Heart left ventricle (tissue), 16 donors: ENCODE measurements at regions not wholly inside any gene's neighbourhood (a gene's known extent, or its start where the extent isn't known, plus 50 kb on each side); places are given as distances from the start of the nearest gene placed in this dataset.

Experiments
- ATAC-seq, 4 donors: fragments of 200-7000 bp; cut with Tn5 transposase; one replicate each; pipeline ENCODE4 v1.9.1; 2020 to 2022; ENCODE audit warnings: moderate library complexity in 4 of 4, mild to moderate bottlenecking in 3 of 4, moderate number of reproducible peaks in 1 of 4
- DNase-seq, 5 donors: peaks; one replicate each; pipeline ENCODE4 v3.0.0-alpha.2; 2020
- H3K27ac ChIP-seq, 12 donors: fragments of 200-600 bp; sonication (generic) in 4 of 12; one replicate each; pipeline versions ENCODE4 v1.5.0 to v1.8.0; 2016 to 2022; ENCODE audit warnings: mild to moderate bottlenecking in 2 of 12
- H3K27me3 ChIP-seq, 9 donors: fragments of 200-600 bp; sonication (generic) in 2 of 9; one replicate each; pipeline versions ENCODE4 v1.5.1 to v1.8.0; 2016 to 2022; ENCODE audit warnings: mild to moderate bottlenecking in 3 of 9
- H3K36me3 ChIP-seq, 9 donors: fragments of 200-600 bp; sonication (generic) in 2 of 9; one replicate each; pipeline versions ENCODE4 v1.5.0 to v1.8.0; 2018 to 2022; ENCODE audit warnings: mild to moderate bottlenecking in 2 of 9
- H3K4me1 ChIP-seq, 12 donors: fragments of 200-600 bp; sonication (generic) in 4 of 12; one replicate each; pipeline versions ENCODE4 v1.5.0 to v1.8.0; 2016 to 2022; ENCODE audit warnings: mild to moderate bottlenecking in 3 of 12
- H3K4me3 ChIP-seq, 12 donors: fragments of 200-600 bp; sonication (generic) in 4 of 12; one replicate each; pipeline versions ENCODE4 v1.5.0 to v1.8.0; 2017 to 2022; ENCODE audit warnings: mild to moderate bottlenecking in 9 of 12, moderate library complexity in 4 of 12
- H3K9me3 ChIP-seq, 12 donors: fragments of 200-600 bp; sonication (generic) in 4 of 12; one replicate each; pipeline versions ENCODE4 v1.5.0 to v1.8.0; 2016 to 2022; ENCODE audit warnings: mild to moderate bottlenecking in 1 of 12
- POLR2A ChIP-seq, 2 donors: fragments of 450-650 bp; IDR thresholded peaks; one replicate each; pipeline ENCODE4 v1.6.1; 2017; ENCODE audit warnings: antibody characterized with exemption in 2 of 2, mild to moderate bottlenecking in 2 of 2, moderate library complexity in 2 of 2
- WGBS, 4 donors: extraction: QIAGEN DNeasy Blood & Tissue Kit in 2 of 4; methylation state at CpG; one replicate each; pipeline versions ENCODE4 v1.1.5 to v1.1.7; 2013 to 2018; 5-methylcytosine and 5-hydroxymethylcytosine counted together
- intact Hi-C, 10 donors: fragments of 100-400 bp; cut with DNase I; formaldehyde crosslinking; loops; one replicate each; pipeline versions ENCODE4 v1.11.1 to v1.14.2; 2022
- TF ChIP-seq, protein P1 (sequence below), 12 donors: fragments of 200-600 bp; sonication (generic) in 4 of 12; IDR thresholded peaks; one replicate each; pipeline versions ENCODE4 v1.5.0 to v1.8.0; 2018 to 2022; ENCODE audit warnings: antibody characterized with exemption in 12 of 12, mild to moderate bottlenecking in 5 of 12
- donor health status: ischemic (EF 13 %, LVEDD 7.1; RV severe dilation, severe dysfunction).
- donor health status: healthy with polysubstance abuse.
- donor health status: DM: no; HTN: yes; CAD: no.
- donor health status: DM: no; HTN: no; CAD: no.
- donor health status: ischemic (EF 25% LVEDD 6.9; RV normal size, moderate dysfunction).
- donor health status: ischemic (EF 25% LVEDD 5.7; RV mildly dilated, moderate dysfunction).
- donor health status: healthy.
- donor health status: DM: yes; HTN: yes; CAD: no.
- donor health status: ischemic (EF 35%, LVEDD 5.7; RV mildly dilated, moderate dysfunction).
- donor health status: nonischemic (EF 11% LVEDD 7.7; RV severe dilation, severe dysfunction).
- donor health status: DM: yes; HTN: yes; CAD: no.
- donor health status: PGD.
- donor health status: ischemic (EF 29% LVEDD 5.4; RV normal size, mild dysfunction).
- donor health status: nonischemic (EF 23%, LVEDD 6.1; RV moderate dilation, normal function).

GRCh38 chr9:14488421-14489190, 174.7 kb upstream of the NFIB start:
- Histone ChIP-seq H3K9me3 (peaks cover 0 to 4% (median 0%) of the 10 kb centered on the region in 12 donors), H3K4me3 (no peak overlapping the region), H3K27ac (no peak overlapping the region), H3K27me3 (no peaks in the 10 kb centered on the region), H3K36me3 (no peaks in the 10 kb centered on the region), H3K4me1 (no peaks in the 10 kb centered on the region)
- no peak for ATAC-seq
- TF ChIP-seq POLR2A (IDR thresholded peaks at IDR 0.05) = no peak
- TF ChIP-seq, protein P1, sequence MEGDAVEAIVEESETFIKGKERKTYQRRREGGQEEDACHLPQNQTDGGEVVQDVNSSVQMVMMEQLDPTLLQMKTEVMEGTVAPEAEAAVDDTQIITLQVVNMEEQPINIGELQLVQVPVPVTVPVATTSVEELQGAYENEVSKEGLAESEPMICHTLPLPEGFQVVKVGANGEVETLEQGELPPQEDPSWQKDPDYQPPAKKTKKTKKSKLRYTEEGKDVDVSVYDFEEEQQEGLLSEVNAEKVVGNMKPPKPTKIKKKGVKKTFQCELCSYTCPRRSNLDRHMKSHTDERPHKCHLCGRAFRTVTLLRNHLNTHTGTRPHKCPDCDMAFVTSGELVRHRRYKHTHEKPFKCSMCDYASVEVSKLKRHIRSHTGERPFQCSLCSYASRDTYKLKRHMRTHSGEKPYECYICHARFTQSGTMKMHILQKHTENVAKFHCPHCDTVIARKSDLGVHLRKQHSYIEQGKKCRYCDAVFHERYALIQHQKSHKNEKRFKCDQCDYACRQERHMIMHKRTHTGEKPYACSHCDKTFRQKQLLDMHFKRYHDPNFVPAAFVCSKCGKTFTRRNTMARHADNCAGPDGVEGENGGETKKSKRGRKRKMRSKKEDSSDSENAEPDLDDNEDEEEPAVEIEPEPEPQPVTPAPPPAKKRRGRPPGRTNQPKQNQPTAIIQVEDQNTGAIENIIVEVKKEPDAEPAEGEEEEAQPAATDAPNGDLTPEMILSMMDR (IDR thresholded peaks at IDR 0.05) = no peak
- WGBS, 4 donors = 88 to 97% (median 96%) methylated on average over 3 of the region's 3 CpGs
- no peak for DNase-seq
- intact Hi-C loops = loop anchor here in 1 of 10 donors (10.0 kb wide), 1 partner anchor 46 kb away; no protein-coding TSS in a partner anchor

DNA sequence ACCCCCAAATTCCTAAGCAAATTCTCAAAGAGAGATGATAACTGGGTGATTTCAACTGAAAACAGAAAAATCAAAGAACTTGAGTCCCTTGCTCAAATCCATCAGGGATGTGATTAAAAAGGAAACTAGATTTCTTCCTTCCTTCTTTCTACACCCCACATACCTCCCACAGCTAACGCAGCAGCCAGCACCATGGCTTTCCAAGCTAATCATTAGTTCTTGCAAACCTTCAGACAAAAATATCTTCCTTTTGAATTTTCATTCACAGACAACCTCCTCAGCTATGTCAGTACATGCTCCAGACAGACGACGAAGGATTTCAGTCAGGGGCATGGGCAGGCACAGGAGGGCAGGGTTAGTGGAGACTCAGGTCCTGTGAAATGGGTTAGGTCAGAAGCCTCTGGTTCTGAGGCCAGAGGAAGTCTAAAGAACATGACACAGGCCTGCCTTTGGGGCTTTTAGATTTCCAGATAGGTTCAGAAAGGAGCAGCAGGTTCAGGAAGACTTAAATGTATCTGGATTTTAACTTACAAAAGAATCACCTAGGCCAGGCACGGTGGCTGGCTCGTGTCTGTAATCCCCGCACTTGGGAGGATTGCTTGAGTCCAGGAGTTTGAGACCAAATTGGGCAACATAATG, 173.7 kb upstream of the NFIB start:
- ATAC-seq (no peak), DNase-seq (no peak)
- Histone ChIP-seq H3K36me3 (no peaks in the 10 kb centered on the region), H3K9me3 (peaks cover 0 to 4% (median 0%) of the 10 kb centered on the region in 12 donors), H3K4me3 (no peak overlapping the region), H3K4me1 (no peaks in the 10 kb centered on the region), H3K27ac (no peak overlapping the region), H3K27me3 (no peaks in the 10 kb centered on the region)
- TF ChIP-seq, protein P1 (IDR thresholded peaks at IDR 0.05) = no peak
- no peak for TF ChIP-seq POLR2A (IDR thresholded peaks at IDR 0.05)
- WGBS, 4 donors = 88 to 90% (median 88%) methylated on average over 6 of the region's 6 CpGs
- intact Hi-C loops = loop anchor here in 1 of 10 donors (10.0 kb wide), 1 partner anchor 47 kb away; no protein-coding TSS in a partner anchor

DNA sequence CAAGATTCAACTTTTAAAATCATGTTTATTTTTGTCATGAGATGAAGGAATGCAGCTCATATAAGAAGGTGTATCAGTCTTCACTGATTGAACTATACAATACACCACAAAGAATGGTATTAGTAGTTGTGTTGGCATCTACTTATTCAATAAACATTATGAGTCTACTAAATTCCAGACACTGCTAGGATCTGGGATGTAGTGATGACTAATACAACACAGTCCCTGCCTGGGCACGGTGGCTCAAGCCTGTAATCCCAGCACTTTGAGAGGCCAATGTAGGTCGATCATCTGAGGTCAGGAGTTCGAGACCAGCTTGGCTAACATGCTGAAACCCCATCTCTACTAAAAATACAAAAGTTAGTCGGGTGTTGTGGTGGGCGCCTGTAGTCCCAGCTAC, 171.4 kb upstream of the NFIB start:
- DNase-seq = no peak
- no peaks in the 10 kb centered on the region for H3K36me3 ChIP-seq
- H3K27me3 ChIP-seq = no peaks in the 10 kb centered on the region
- H3K27ac ChIP-seq = no peak overlapping the region
- peaks cover 0 to under 1% (median 0%) of the 10 kb centered on the region in 12 donors for H3K9me3 ChIP-seq
- TF ChIP-seq, protein P1 (IDR thresholded peaks at IDR 0.05) = no peak
- TF ChIP-seq POLR2A (IDR thresholded peaks at IDR 0.05) = no peak
- 81 to 92% (median 88%) methylated on average over 5 of the region's 5 CpGs for WGBS, 4 donors
- intact Hi-C loops = loop anchor here in 1 of 10 donors (10.0 kb wide), 1 partner anchor 49 kb away; no protein-coding TSS in a partner anchor
- no peak for ATAC-seq
- H3K4me1 ChIP-seq = no peaks in the 10 kb centered on the region
- no peak overlapping the region for H3K4me3 ChIP-seq

DNA sequence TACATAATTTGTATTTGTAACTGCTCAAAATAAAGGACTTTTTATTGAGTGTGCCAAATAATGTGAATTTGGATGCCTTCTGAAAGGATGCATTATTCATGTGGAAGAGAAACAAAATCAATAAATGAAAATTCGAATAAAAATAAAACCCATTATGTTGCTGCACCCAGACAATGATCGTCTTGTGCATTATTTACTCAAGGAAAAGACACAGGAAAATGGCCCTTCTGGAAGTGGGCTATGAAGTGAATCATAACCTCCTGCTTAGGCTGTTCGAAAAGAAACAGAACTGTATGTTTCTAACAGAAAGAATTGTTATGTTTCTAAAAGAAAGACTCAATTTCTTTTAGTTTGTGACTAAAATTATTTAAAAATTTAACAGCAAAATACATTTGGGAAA, 168.9 kb upstream of the NFIB start:
- Histone ChIP-seq H3K4me1 (no peaks in the 10 kb centered on the region), H3K27me3 (no peaks in the 10 kb centered on the region), H3K4me3 (no peak overlapping the region), H3K36me3 (no peaks in the 10 kb centered on the region), H3K9me3 (no peaks in the 10 kb centered on the region), H3K27ac (no peak overlapping the region)
- TF ChIP-seq, protein P1 (IDR thresholded peaks at IDR 0.05) = no peak
- no peak for TF ChIP-seq POLR2A (IDR thresholded peaks at IDR 0.05)
- ATAC-seq (no peak), DNase-seq (no peak)
- intact Hi-C loops = loop anchor here in 1 of 10 donors (10.0 kb wide), 1 partner anchor 52 kb away; no protein-coding TSS in a partner anchor
- WGBS, 4 donors = 71 to 75% (median 73%) methylated on average over 3 of the region's 3 CpGs
